ENCODE measurements at regions not wholly inside any gene's neighbourhood (a gene's known extent, or its start where the extent isn't known, plus 50 kb on each side); places are given as distances from the start of the nearest gene placed in this dataset.

- TF ChIP-seq CTCF (IDR thresholded peaks at IDR 0.05) (no peak), POLR2A (IDR thresholded peaks at IDR 0.05) (no peak)
Observed at GRCh38 chr14:87309557-87309956, 683.4 kb downstream of the GALC start.

All from esophagus squamous epithelium (tissue), 4 donors.